EH (cell line): ENCODE measurements at regions not wholly inside any gene's neighbourhood (a gene's known extent, or its start where the extent isn't known, plus 50 kb on each side); places are given as distances from the start of the nearest gene placed in this dataset.
"Not testable (repeated sequence)": the region's sequence is repeated elsewhere in the genome, so short reads cannot be mapped to it uniquely, and the experiment has no call there.

Experiments
- DNase-seq: peaks from one replicate; pipeline ENCODE4 v3.0.0-alpha.2; 2015; ENCODE audit warnings: low read depth

- DNase-seq: no peak
These were observed 257.1 kb downstream of the EFCAB11 start for GRCh38 chr14:89697281-89698060.

- DNase-seq: no peak
These were observed 258.7 kb downstream of the EFCAB11 start for GRCh38 chr14:89695846-89696245.

- DNase-seq: no peak
These were observed 264.4 kb downstream of the EFCAB11 start for GRCh38 chr14:89690139-89690538.

- DNase-seq: not testable (repeated sequence)
These were observed 264.8 kb downstream of the EFCAB11 start for GRCh38 chr14:89689711-89690110.

- no peak for DNase-seq
These were observed 265.9 kb downstream of the EFCAB11 start for GRCh38 chr14:89688507-89689211.

GRCh38 chr14:89687129-89687528 lies 267.4 kb downstream of the EFCAB11 start:
- DNase-seq: not testable (repeated sequence)

- DNase-seq: no peak
These were observed 267.1 kb upstream of the FOXN3 start for GRCh38 chr14:89684139-89684538.

- peak; percentile 16 for DNase-seq
These were observed 264.3 kb upstream of the FOXN3 start for GRCh38 chr14:89681086-89682018.

GRCh38 chr14:89680156-89680555 lies 263.1 kb upstream of the FOXN3 start:
- DNase-seq: no peak

GRCh38 chr14:89678768-89679167 lies 261.7 kb upstream of the FOXN3 start:
- DNase-seq: no peak

GRCh38 chr14:89675590-89675989 lies 258.6 kb upstream of the FOXN3 start:
- DNase-seq: no peak

- DNase-seq: peak; percentile 27
These were observed 257.9 kb upstream of the FOXN3 start for GRCh38 chr14:89674936-89675335.

GRCh38 chr14:89674240-89674639 lies 257.2 kb upstream of the FOXN3 start:
- no peak for DNase-seq

GRCh38 chr14:89673512-89674225 lies 256.6 kb upstream of the FOXN3 start:
- peak; percentile 66 for DNase-seq

- peak; percentile 35 for DNase-seq
These were observed 255.8 kb upstream of the FOXN3 start for GRCh38 chr14:89672636-89673511.

- DNase-seq: no peak
These were observed 252.2 kb upstream of the FOXN3 start for GRCh38 chr14:89669193-89669592.

GRCh38 chr14:89667983-89668382 lies 250.9 kb upstream of the FOXN3 start:
- DNase-seq: peak; percentile 25

- not testable (repeated sequence) for DNase-seq
These were observed 248.5 kb upstream of the FOXN3 start for GRCh38 chr14:89665300-89666081.

GRCh38 chr14:89661392-89661791 lies 244.4 kb upstream of the FOXN3 start:
- DNase-seq: no peak
